H1 (cell line): ENCODE measurements at regions not wholly inside any gene's neighbourhood (a gene's known extent, or its start where the extent isn't known, plus 50 kb on each side); places are given as distances from the start of the nearest gene placed in this dataset.

Experiments used
- CTCF ChIA-PET: fragments of 300-600 bp; sonication (Branson Sonifier 250); formaldehyde crosslinking; loops from one replicate; lab custom pipeline; 2021; ENCODE audit not compliant: partially characterized antibody; lab: Charles Lee
- POLR2A ChIA-PET: fragments of 300-600 bp; sonication (Branson Sonifier 250); formaldehyde crosslinking; loops from one replicate; lab custom pipeline; 2021; ENCODE audit warnings: inconsistent platforms; ENCODE audit not compliant: partially characterized antibody; lab: Charles Lee
- DNase-seq, 2 experiments: peaks; one replicate each; pipeline versions ENCODE4 v3.0.0 to v3.0.0-alpha.2; 2010 to 2022; ENCODE audit warnings: low spot score in 2 of 2, low read depth in 1 of 2, mixed read lengths in 1 of 2
- FAIRE-seq: peaks from 2 replicates; lab custom pipeline; 2011; peaks lifted over from hg19 to GRCh38; lab: Jason Lieb, UNC
- H2AFZ ChIP-seq: 2 replicates; pipeline ENCODE4 v1.8.1; 2012; ENCODE audit warnings: low read length, inconsistent platforms
- H2AK5ac ChIP-seq: 2 replicates; pipeline ENCODE4 v1.6.1; 2013; ENCODE audit warnings: low read depth, low read length
- H2BK120ac ChIP-seq: replicated peaks from 2 replicates; pipeline ENCODE3; 2013; ENCODE audit warnings: low read depth, low read length, inconsistent platforms
- H2BK12ac ChIP-seq: 2 replicates; pipeline ENCODE4 v1.6.1; 2013; ENCODE audit warnings: low read depth, low read length
- H2BK15ac ChIP-seq: 2 replicates; pipeline ENCODE4 v1.6.1; 2013; ENCODE audit warnings: low read length
- H2BK20ac ChIP-seq: 2 replicates; pipeline ENCODE4 v1.6.1; 2013; ENCODE audit warnings: low read length
- H2BK5ac ChIP-seq: 2 replicates; pipeline ENCODE4 v1.6.1; 2013; ENCODE audit warnings: low read depth, low read length
- H3K14ac ChIP-seq: 2 replicates; pipeline ENCODE4 v1.6.1; 2013; ENCODE audit warnings: inconsistent platforms; ENCODE audit not compliant: insufficient read length
- H3K18ac ChIP-seq: 2 replicates; pipeline ENCODE4 v1.6.1; 2013; ENCODE audit warnings: low read length; ENCODE audit errors: extremely low read depth
- H3K23ac ChIP-seq: 2 replicates; pipeline ENCODE4 v1.6.1; 2013; ENCODE audit warnings: inconsistent platforms; ENCODE audit not compliant: insufficient read length
- H3K23me2 ChIP-seq: 2 replicates; pipeline ENCODE4 v1.6.1; 2013; ENCODE audit warnings: low read depth, low read length
- H3K27ac ChIP-seq: 2 replicates; pipeline ENCODE4 v1.6.1; 2011; ENCODE audit warnings: low read depth, low read length, inconsistent platforms
- H3K27me3 ChIP-seq, 4 experiments: replicated peaks in 1 of 4; 1 replicate in 1 of 4; 2 replicates in 3 of 4; pipeline versions ENCODE4 v1.6.1 to v1.8.1; 2011 to 2013; ENCODE audit warnings: low read length in 3 of 4, mild to moderate bottlenecking in 3 of 4, inconsistent platforms in 2 of 4, mixed read lengths in 2 of 4, moderate library complexity in 1 of 4; ENCODE audit not compliant: control insufficient read depth in 3 of 4, insufficient read depth in 3 of 4; ENCODE audit errors: extremely low read depth in 1 of 4
- H3K36me3 ChIP-seq, 4 experiments: 2 replicates each; pipeline versions ENCODE4 v1.6.1 to v1.8.1; 2011 to 2013; ENCODE audit warnings: mild to moderate bottlenecking in 4 of 4, low read length in 3 of 4, moderate library complexity in 2 of 4, control low read depth in 1 of 4, inconsistent platforms in 1 of 4; ENCODE audit not compliant: insufficient read depth in 4 of 4, control insufficient read depth in 2 of 4
- H3K4ac ChIP-seq: replicated peaks from 2 replicates; pipeline ENCODE3; 2013; ENCODE audit warnings: low read length, low read depth, mixed read lengths, inconsistent platforms; ENCODE audit not compliant: insufficient read length
- H3K4me1 ChIP-seq, 4 experiments: replicated peaks in 1 of 4; 1 replicate in 1 of 4; 2 replicates in 3 of 4; pipeline versions ENCODE4 v1.6.1 to v1.8.1; 2011 to 2013; ENCODE audit warnings: low read length in 3 of 4, inconsistent platforms in 2 of 4, mixed read lengths in 1 of 4; ENCODE audit not compliant: insufficient read depth in 4 of 4, control insufficient read depth in 3 of 4
- H3K4me2 ChIP-seq, 2 experiments: 2 replicates each; pipeline versions ENCODE4 v1.6.1 to v1.8.1; 2011 to 2013; ENCODE audit warnings: low read depth in 2 of 2, low read length in 2 of 2, control low read depth in 1 of 2, inconsistent platforms in 1 of 2, mild to moderate bottlenecking in 1 of 2; ENCODE audit not compliant: insufficient read depth in 1 of 2
- H3K4me3 ChIP-seq, 4 experiments: fragments of 200-600, 300-600 bp in 1 of 4; sonication (generic), shearing (Covaris generic), sonication (Bioruptor Twin) in 1 of 4; 2 replicates each; pipeline versions ENCODE4 v1.5.1 to v1.8.1; 2011 to 2016; ENCODE audit warnings: low read length in 4 of 4, low read depth in 3 of 4, control low read depth in 2 of 4, inconsistent platforms in 2 of 4, mild to moderate bottlenecking in 2 of 4, mixed read lengths in 1 of 4, moderate library complexity in 1 of 4; ENCODE audit not compliant: insufficient read depth in 2 of 4; ENCODE audit errors: extremely low read depth in 1 of 4
- H3K56ac ChIP-seq: replicated peaks from 2 replicates; pipeline ENCODE3; 2013; ENCODE audit warnings: low read depth, mild to moderate bottlenecking, mixed read lengths, low read length, inconsistent platforms; ENCODE audit not compliant: insufficient read length
- H3K79me1 ChIP-seq: 2 replicates; pipeline ENCODE4 v1.6.1; 2013; ENCODE audit warnings: low read depth, low read length, control low read depth
- H3K79me2 ChIP-seq, 2 experiments: 2 replicates each; pipeline versions ENCODE4 v1.6.1 to v1.8.1; 2012 to 2013; ENCODE audit warnings: low read length in 2 of 2, mild to moderate bottlenecking in 2 of 2, inconsistent platforms in 1 of 2; ENCODE audit not compliant: insufficient read depth in 2 of 2, control insufficient read depth in 1 of 2
- H3K9ac ChIP-seq, 4 experiments: replicated peaks in 1 of 4; 1 replicate in 1 of 4; 2 replicates in 3 of 4; pipeline versions ENCODE4 v1.6.1 to v1.8.1; 2011 to 2013; ENCODE audit warnings: low read depth in 3 of 4, low read length in 3 of 4, control low read depth in 2 of 4, mild to moderate bottlenecking in 2 of 4, moderate library complexity in 2 of 4, inconsistent platforms in 1 of 4; ENCODE audit errors: extremely low read depth in 1 of 4
- H3K9me3 ChIP-seq, 2 experiments: 2 replicates each; pipeline versions ENCODE4 v1.6.1 to v1.8.1; 2012 to 2013; ENCODE audit warnings: mild to moderate bottlenecking in 2 of 2, moderate library complexity in 2 of 2, control low read depth in 1 of 2, inconsistent platforms in 1 of 2, low read depth in 1 of 2, low read length in 1 of 2, mixed read lengths in 1 of 2; ENCODE audit not compliant: insufficient read depth in 2 of 2
- H4K20me1 ChIP-seq, 2 experiments: replicated peaks in 1 of 2; 2 replicates each; pipeline versions ENCODE3 to v1.8.1; 2011 to 2013; ENCODE audit warnings: inconsistent platforms in 2 of 2, low read length in 2 of 2, mild to moderate bottlenecking in 1 of 2; ENCODE audit not compliant: insufficient read depth in 2 of 2, control insufficient read depth in 1 of 2
- H4K5ac ChIP-seq: 2 replicates; pipeline ENCODE4 v1.6.1; 2013; ENCODE audit warnings: low read length, low read depth, mixed read lengths, inconsistent platforms; ENCODE audit not compliant: insufficient read length
- H4K8ac ChIP-seq: 2 replicates; pipeline ENCODE4 v1.8.0; 2013; ENCODE audit warnings: mild to moderate bottlenecking, moderate library complexity, low read length, inconsistent platforms; ENCODE audit not compliant: insufficient read depth; ENCODE audit errors: extremely low read depth
- H4K91ac ChIP-seq: replicated peaks from 2 replicates; pipeline ENCODE3; 2013; ENCODE audit warnings: low read length, mixed read lengths, inconsistent platforms; ENCODE audit not compliant: insufficient read length
- BACH1 ChIP-seq: IDR thresholded peaks from 2 replicates; pipeline ENCODE4 v1.6.1; 2012; ENCODE audit warnings: low read length, improper control_type of control experiment
- CEBPB ChIP-seq: IDR thresholded peaks from 2 replicates; pipeline ENCODE4 v1.6.1; 2012; ENCODE audit warnings: low read depth, low read length
- EZH2 ChIP-seq: fragments of 200-600 bp; sonication (generic); IDR thresholded peaks from 2 replicates; pipeline ENCODE4 v1.7.1; 2012; ENCODE audit warnings: low read depth, mild to moderate bottlenecking, moderate library complexity, low read length, inconsistent platforms; ENCODE audit not compliant: severe bottlenecking
- GTF2F1 ChIP-seq: IDR thresholded peaks from 2 replicates; pipeline ENCODE4 v1.6.1; 2012; ENCODE audit warnings: low read depth, low read length, improper control_type of control experiment, borderline replicate concordance
- NANOG ChIP-seq: IDR thresholded peaks from 2 replicates; pipeline ENCODE4 v1.6.1; 2011; ENCODE audit warnings: low read length, low read depth, mild to moderate bottlenecking, inconsistent platforms; ENCODE audit not compliant: insufficient read depth, poor library complexity, severe bottlenecking
- RXRA ChIP-seq: IDR thresholded peaks from 2 replicates; pipeline ENCODE4 v1.6.1; 2011; ENCODE audit warnings: low read depth, mild to moderate bottlenecking, low read length, moderate library complexity; ENCODE audit not compliant: insufficient read depth
- SP4 ChIP-seq: IDR thresholded peaks from 2 replicates; pipeline ENCODE4 v1.6.1; 2012; ENCODE audit warnings: low read length, inconsistent platforms
- TBP ChIP-seq: IDR thresholded peaks from 2 replicates; pipeline ENCODE4 v1.6.1; 2011; ENCODE audit warnings: low read depth, low read length, improper control_type of control experiment
- WGBS, 2 experiments: shearing (Covaris generic) in 1 of 2; methylation state at CpG; one replicate each; pipeline versions ENCODE4 v1.1.6 to v1.1.7; 2013 to 2015; ENCODE audit warnings: low lambda C conversion rate in 2 of 2, mixed read lengths in 2 of 2, inconsistent platforms in 1 of 2, low coverage in 1 of 2, missing lambda C conversion rate in 1 of 2; ENCODE audit not compliant: insufficient replicate concordance in 2 of 2, insufficient coverage in 1 of 2, insufficient read length in 1 of 2; ENCODE audit errors: extremely low coverage in 1 of 2, missing lambda C conversion rate in 1 of 2; 5-methylcytosine and 5-hydroxymethylcytosine counted together
- TF ChIP-seq, protein P1 (sequence below), 3 experiments: IDR thresholded peaks; 1 replicate in 2 of 3; 2 replicates in 1 of 3; pipeline versions ENCODE4 v1.5.1 to v1.6.1; 2011; ENCODE audit warnings: low read length in 3 of 3, mild to moderate bottlenecking in 3 of 3, inconsistent platforms in 2 of 3, low read depth in 1 of 3, moderate library complexity in 1 of 3; ENCODE audit not compliant: insufficient read depth in 1 of 3; ENCODE audit errors: control extremely low read depth in 1 of 3
- TF ChIP-seq, protein P2 (sequence below): IDR thresholded peaks from 2 replicates; pipeline ENCODE4 v1.6.1; 2012; ENCODE audit warnings: inconsistent platforms

GRCh38 chr1:87513966-87514660, 185.4 kb downstream of the LMO4 start:
- Histone ChIP-seq H4K5ac (no peak overlapping the region), H2BK5ac (no peak overlapping the region), H4K91ac (no peak overlapping the region), H2BK20ac (no peak overlapping the region), H4K8ac (no peak overlapping the region), H3K4me2 (no peak overlapping the region), H4K20me1 (no peaks in the 10 kb centered on the region), H3K4me3 (no peak overlapping the region), H2BK120ac (no peak overlapping the region), H2AFZ (no peak overlapping the region), H2BK12ac (no peak overlapping the region), H2BK15ac (no peak overlapping the region), H3K27me3 (no peaks in the 10 kb centered on the region), H3K9me3 (no peaks in the 10 kb centered on the region), H2AK5ac (no peak overlapping the region), H3K36me3 (no peaks in the 10 kb centered on the region), H3K79me2 (no peaks in the 10 kb centered on the region), H3K4ac (no peak overlapping the region), H3K23me2 (no peaks in the 10 kb centered on the region), H3K56ac (no peak overlapping the region), H3K79me1 (no peaks in the 10 kb centered on the region), H3K23ac (no peak overlapping the region), H3K18ac (no peak overlapping the region), H3K27ac (no peak overlapping the region), H3K9ac (no peak overlapping the region), H3K14ac (no peak overlapping the region), H3K4me1 (peaks cover 0 to 4% (median 0%) of the 10 kb centered on the region in 4 experiments; a peak in 2 of 7 replicates)
- WGBS, 2 experiments, result 77% methylated on average over 4 of the region's 4 CpGs; no CpG with 5 or more reads in 1 of the 2 experiments
- ChIA-PET CTCF (interaction anchor here (1.0 to 1.5 kb wide), 2 partner anchors 131 to 182 kb away, joined by 3 read pairs; no protein-coding TSS in a partner anchor), POLR2A (no interaction called here)
- FAIRE-seq, result no peak
- DNase-seq, result no peak
- no peak for TF ChIP-seq SP4
- TF ChIP-seq EZH2, result no peak
- no peak for TF ChIP-seq CEBPB
- TF ChIP-seq, protein P1, sequence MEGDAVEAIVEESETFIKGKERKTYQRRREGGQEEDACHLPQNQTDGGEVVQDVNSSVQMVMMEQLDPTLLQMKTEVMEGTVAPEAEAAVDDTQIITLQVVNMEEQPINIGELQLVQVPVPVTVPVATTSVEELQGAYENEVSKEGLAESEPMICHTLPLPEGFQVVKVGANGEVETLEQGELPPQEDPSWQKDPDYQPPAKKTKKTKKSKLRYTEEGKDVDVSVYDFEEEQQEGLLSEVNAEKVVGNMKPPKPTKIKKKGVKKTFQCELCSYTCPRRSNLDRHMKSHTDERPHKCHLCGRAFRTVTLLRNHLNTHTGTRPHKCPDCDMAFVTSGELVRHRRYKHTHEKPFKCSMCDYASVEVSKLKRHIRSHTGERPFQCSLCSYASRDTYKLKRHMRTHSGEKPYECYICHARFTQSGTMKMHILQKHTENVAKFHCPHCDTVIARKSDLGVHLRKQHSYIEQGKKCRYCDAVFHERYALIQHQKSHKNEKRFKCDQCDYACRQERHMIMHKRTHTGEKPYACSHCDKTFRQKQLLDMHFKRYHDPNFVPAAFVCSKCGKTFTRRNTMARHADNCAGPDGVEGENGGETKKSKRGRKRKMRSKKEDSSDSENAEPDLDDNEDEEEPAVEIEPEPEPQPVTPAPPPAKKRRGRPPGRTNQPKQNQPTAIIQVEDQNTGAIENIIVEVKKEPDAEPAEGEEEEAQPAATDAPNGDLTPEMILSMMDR (IDR thresholded peaks at IDR 0.05; ENCODE audit: control extremely low read depth in 1 of 3, insufficient read depth in 1 of 3, low read depth in 1 of 3, low read length in 3 of 3), result no peak
- no peak for TF ChIP-seq BACH1
- TF ChIP-seq, protein P2, sequence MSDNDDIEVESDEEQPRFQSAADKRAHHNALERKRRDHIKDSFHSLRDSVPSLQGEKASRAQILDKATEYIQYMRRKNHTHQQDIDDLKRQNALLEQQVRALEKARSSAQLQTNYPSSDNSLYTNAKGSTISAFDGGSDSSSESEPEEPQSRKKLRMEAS, result no peak
- no peak for TF ChIP-seq NANOG
- TF ChIP-seq TBP, result no peak
- TF ChIP-seq GTF2F1, result no peak
- TF ChIP-seq RXRA, result no peak
